A549 (cell line): ENCODE measurements at regions not wholly inside any gene's neighbourhood (a gene's known extent, or its start where the extent isn't known, plus 50 kb on each side); places are given as distances from the start of the nearest gene placed in this dataset.

Experiments used
- ATAC-seq, 2 experiments: fragments of 200-7000 bp in 1 of 2; fragments of >200 bp in 1 of 2; cut with Nextera tagmentation in 1 of 2; cut with Tn5 transposase in 1 of 2; 3 replicates each; pipeline versions ENCODE4 v1.8.0 to v1.9.1; 2018 to 2020; ENCODE audit warnings: mild to moderate bottlenecking in 1 of 2, moderate library complexity in 1 of 2
- CTCF ChIA-PET: fragments of 300-600 bp; sonication (Branson Sonifier 250); formaldehyde crosslinking; extraction: SDS; loops from one replicate; lab custom pipeline; 2021; ENCODE audit warnings: antibody characterized with exemption, inconsistent platforms; lab: Yijun Ruan, JAX
- POLR2A ChIA-PET: fragments of 350-600 bp; formaldehyde crosslinking; extraction: SDS; loops from one replicate; lab custom pipeline; 2021; ENCODE audit warnings: antibody characterized with exemption, inconsistent platforms; lab: Yijun Ruan, JAX
- DNase-seq, 2 experiments: peaks; one replicate each; pipeline versions ENCODE4 v3.0.0 to v3.0.0-alpha.2; 2011 to 2016; ENCODE audit warnings: low read depth in 1 of 2, low spot score in 1 of 2
- FAIRE-seq: peaks from 2 replicates; lab custom pipeline; 2011; peaks lifted over from hg19 to GRCh38; lab: Jason Lieb, UNC
- H3K27ac ChIP-seq, 2 experiments: fragments of >200 bp; sonication (Bioruptor Twin); formaldehyde crosslinking; 3 replicates each; pipeline ENCODE4 v1.5.1; 2016 to 2017
- H3K4me1 ChIP-seq: fragments of >200 bp; sonication (Bioruptor Twin); formaldehyde crosslinking; 3 replicates; pipeline ENCODE4 v1.6.1; 2016
- H3K4me2 ChIP-seq: fragments of >200 bp; sonication (Bioruptor Twin); formaldehyde crosslinking; 3 replicates; pipeline ENCODE4 v1.6.1; 2016
- H3K4me3 ChIP-seq: fragments of >200 bp; sonication (Bioruptor Twin); formaldehyde crosslinking; 3 replicates; pipeline ENCODE4 v1.5.1; 2016
- H3K9me3 ChIP-seq: fragments of >200 bp; sonication (Bioruptor Twin); formaldehyde crosslinking; 3 replicates; pipeline ENCODE4 v1.6.1; 2016
- BCL3 ChIP-seq: fragments of >200 bp; sonication (Bioruptor Twin); formaldehyde crosslinking; IDR thresholded peaks from 3 replicates; pipeline ENCODE4 v1.6.1; 2016
- CHD2 ChIP-seq: fragments of 150-350 bp; IDR thresholded peaks from 2 replicates; pipeline ENCODE4 v1.6.1; 2014; ENCODE audit warnings: low read length; ENCODE audit not compliant: partially characterized antibody
- CHD4 ChIP-seq: fragments of 200-600 bp; sonication (generic); IDR thresholded peaks from 2 replicates; pipeline ENCODE4 v1.6.1; 2016; ENCODE audit warnings: antibody characterized with exemption, mild to moderate bottlenecking, borderline replicate concordance
- E2F6 ChIP-seq: IDR thresholded peaks from 2 replicates; pipeline ENCODE4 v1.6.1; 2012; ENCODE audit warnings: low read depth, borderline replicate concordance
- ESRRA ChIP-seq: fragments of 150-350 bp; IDR thresholded peaks from 2 replicates; pipeline ENCODE4 v1.6.1; 2014; ENCODE audit warnings: mild to moderate bottlenecking, low read length, borderline replicate concordance
- FOSL2 ChIP-seq, 2 experiments: fragments of 450-650 bp in 1 of 2; fragments of >200 bp in 1 of 2; sonication (Bioruptor Twin) in 1 of 2; formaldehyde crosslinking; IDR thresholded peaks; 2 replicates each; pipeline versions ENCODE4 v1.5.0 to v1.6.1; 2016 to 2020; ENCODE audit warnings: mild to moderate bottlenecking in 1 of 2, moderate library complexity in 1 of 2
- FOXS1 ChIP-seq: fragments of 250-450 bp; sonication (Bioruptor Pico); IDR thresholded peaks from 2 replicates; pipeline ENCODE4 v1.5.0; 2020; ENCODE audit warnings: mild to moderate bottlenecking, moderate library complexity
- GATA3 ChIP-seq: IDR thresholded peaks from 2 replicates; pipeline ENCODE4 v1.6.1; 2012; ENCODE audit warnings: borderline replicate concordance
- HES2 ChIP-seq: fragments of >200 bp; sonication (Bioruptor Twin); formaldehyde crosslinking; IDR thresholded peaks from 2 replicates; pipeline ENCODE4 v1.6.1; 2016
- HMGXB4 ChIP-seq: fragments of 250-450 bp; sonication (Bioruptor Pico); IDR thresholded peaks from 2 replicates; pipeline ENCODE4 v1.5.0; 2021; ENCODE audit warnings: mild to moderate bottlenecking, moderate library complexity, borderline replicate concordance
- HOXB13 ChIP-seq: fragments of 250-450 bp; sonication (Bioruptor Pico); IDR thresholded peaks from 2 replicates; pipeline ENCODE4 v1.5.0; 2020; ENCODE audit warnings: low read depth, mild to moderate bottlenecking, moderate library complexity
- HOXB5 ChIP-seq: fragments of 250-450 bp; sonication (Bioruptor Pico); IDR thresholded peaks from 2 replicates; pipeline ENCODE4 v1.5.0; 2020; ENCODE audit warnings: mild to moderate bottlenecking, moderate library complexity
- MAX ChIP-seq: IDR thresholded peaks from 2 replicates; pipeline ENCODE4 v1.6.1; 2012
- MAZ ChIP-seq: fragments of 150-350 bp; IDR thresholded peaks from 2 replicates; pipeline ENCODE4 v1.6.1; 2014; ENCODE audit warnings: antibody characterized with exemption, low read depth, low read length, borderline replicate concordance
- NFE2L2 ChIP-seq: fragments of 150-350 bp; conservative IDR thresholded peaks from 2 replicates; pipeline ENCODE4 v1.6.1; 2014; ENCODE audit warnings: low read length
- NR3C1 ChIP-seq: fragments of >200 bp; sonication (Bioruptor Twin); formaldehyde crosslinking; IDR thresholded peaks from 3 replicates; pipeline ENCODE4 v1.6.1; 2017
- POLR2A ChIP-seq: IDR thresholded peaks from 2 replicates; pipeline ENCODE4 v1.6.1; 2012; ENCODE audit warnings: mild to moderate bottlenecking, low read length
- REST ChIP-seq: fragments of 200-600 bp; sonication (generic); IDR thresholded peaks from 2 replicates; pipeline ENCODE4 v1.6.1; 2016; ENCODE audit warnings: antibody characterized with exemption, mild to moderate bottlenecking, moderate library complexity
- SMC3 ChIP-seq: fragments of >200 bp; sonication (Bioruptor Twin); formaldehyde crosslinking; IDR thresholded peaks from 3 replicates; pipeline ENCODE4 v1.6.1; 2018; ENCODE audit warnings: inconsistent platforms
- SREBF2 ChIP-seq: fragments of 450-650 bp; IDR thresholded peaks from 2 replicates; pipeline ENCODE4 v1.6.1; 2014; ENCODE audit warnings: mild to moderate bottlenecking, moderate library complexity
- TFCP2L1 ChIP-seq: fragments of 250-450 bp; sonication (Bioruptor Pico); IDR thresholded peaks from 2 replicates; pipeline ENCODE4 v1.5.0; 2021; ENCODE audit warnings: mild to moderate bottlenecking
- ZC3H11A ChIP-seq: fragments of 450-650 bp; IDR thresholded peaks from 2 replicates; pipeline ENCODE4 v1.6.1; 2014; ENCODE audit warnings: antibody characterized with exemption, mild to moderate bottlenecking
- WGBS: methylation state at CpG from one replicate; pipeline ENCODE4 v1.1.6; 2017; ENCODE audit errors: missing lambda C conversion rate; 5-methylcytosine and 5-hydroxymethylcytosine counted together

GRCh38 chr5:122653087-122654017, 121.5 kb upstream of the SNX2 start:
- TF ChIP-seq FOXS1 (CRISPR knock-in tag), result no peak
- no peak for TF ChIP-seq CHD2
- TF ChIP-seq SMC3, result no peak
- TF ChIP-seq E2F6, result no peak
- no peak for TF ChIP-seq CHD4
- no peak for TF ChIP-seq NR3C1
- TF ChIP-seq NFE2L2, result no peak
- no peak for TF ChIP-seq MAX
- TF ChIP-seq BCL3, result no peak
- no peak for TF ChIP-seq GATA3
- no peak for TF ChIP-seq MAZ
- Histone ChIP-seq H3K4me1 (no peaks in the 10 kb centered on the region), H3K4me2 (no peak overlapping the region), H3K4me3 (no peak overlapping the region), H3K27ac (no peak overlapping the region), H3K9me3 (no peaks in the 10 kb centered on the region)
- CTCF ChIA-PET, result no interaction called here
- ATAC-seq (no peak), FAIRE-seq (no peak), DNase-seq (no peak)
- POLR2A ChIA-PET, result no interaction called here
- 30% methylated on average over 3 of the region's 3 CpGs for WGBS

- Histone ChIP-seq H3K4me2 (no peak overlapping the region), H3K4me1 (no peaks in the 10 kb centered on the region), H3K4me3 (no peak overlapping the region), H3K9me3 (no peaks in the 10 kb centered on the region), H3K27ac (no peak overlapping the region)
- FAIRE-seq (no peak), ATAC-seq (no peak), DNase-seq (no peak)
- POLR2A ChIA-PET, result no interaction called here
- no peak for TF ChIP-seq FOSL2 (IDR thresholded peaks at IDR 0.05)
- TF ChIP-seq FOSL2 (CRISPR knock-in tag; IDR thresholded peaks at IDR 0.05), result no peak
- TF ChIP-seq REST, result no peak
- no peak for TF ChIP-seq HOXB13 (CRISPR knock-in tag)
- TF ChIP-seq CHD2, result no peak
- TF ChIP-seq TFCP2L1, result no peak
- no peak for TF ChIP-seq ZC3H11A
- no peak for TF ChIP-seq E2F6
- no peak for TF ChIP-seq HOXB5
- TF ChIP-seq HES2, result no peak
- TF ChIP-seq POLR2A, result no peak
- no peak for TF ChIP-seq HMGXB4 (CRISPR knock-in tag)
- no peak for TF ChIP-seq MAZ
- no peak for TF ChIP-seq ESRRA
- TF ChIP-seq SREBF2, result no peak
- WGBS, result 14% methylated on average over 4 of the region's 4 CpGs
- CTCF ChIA-PET, result no interaction called here
Measured at GRCh38 chr5:122656160-122656559, 118.7 kb upstream of the SNX2 start.
